CD4-positive, alpha-beta T cell treated with Interleukin-10 for 1 hour (primary cell): ENCODE measurements at regions not wholly inside any gene's neighbourhood (a gene's known extent, or its start where the extent isn't known, plus 50 kb on each side); places are given as distances from the start of the nearest gene placed in this dataset.

ENCODE experiments used
- DNase-seq: peaks from one replicate; pipeline ENCODE4 v3.0.0-alpha.2; 2020

DNA sequence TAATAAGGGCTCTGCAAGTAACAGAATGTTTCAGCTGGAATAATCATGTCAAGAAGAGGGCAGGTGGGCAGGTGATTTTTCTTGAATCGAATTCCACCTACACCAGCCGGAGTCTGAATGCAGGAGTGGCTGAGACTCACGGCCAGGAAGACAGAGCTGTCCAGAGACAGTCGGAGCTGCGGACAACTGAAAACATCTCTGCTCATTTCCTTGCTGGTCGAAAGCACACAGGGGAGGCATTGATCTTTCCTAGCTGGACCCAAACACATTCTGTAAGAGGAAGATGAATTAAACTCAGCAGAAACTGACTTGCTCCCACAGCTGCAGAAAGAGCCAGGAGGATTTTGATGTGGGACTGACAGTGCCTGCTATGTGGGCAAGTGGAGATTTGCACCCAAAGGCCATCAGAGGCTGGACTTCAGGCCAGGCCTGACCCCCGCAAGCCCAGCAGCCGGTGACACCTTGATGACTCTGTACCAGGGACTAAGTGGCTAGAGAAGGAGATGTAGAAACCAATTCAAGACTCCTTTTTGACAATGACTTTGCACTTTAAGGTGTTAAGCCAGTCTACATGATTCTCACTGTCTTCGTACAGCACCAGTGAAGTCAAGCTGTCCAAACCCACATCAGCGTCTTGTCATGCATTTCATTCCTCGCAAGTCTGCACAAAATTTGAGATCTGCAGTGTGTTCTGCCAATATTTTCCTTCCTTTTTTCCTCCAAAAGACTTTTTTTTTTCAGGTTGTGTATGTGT, 169.4 kb downstream of the TEX36 start:
- DNase-seq: no peak

DNA sequence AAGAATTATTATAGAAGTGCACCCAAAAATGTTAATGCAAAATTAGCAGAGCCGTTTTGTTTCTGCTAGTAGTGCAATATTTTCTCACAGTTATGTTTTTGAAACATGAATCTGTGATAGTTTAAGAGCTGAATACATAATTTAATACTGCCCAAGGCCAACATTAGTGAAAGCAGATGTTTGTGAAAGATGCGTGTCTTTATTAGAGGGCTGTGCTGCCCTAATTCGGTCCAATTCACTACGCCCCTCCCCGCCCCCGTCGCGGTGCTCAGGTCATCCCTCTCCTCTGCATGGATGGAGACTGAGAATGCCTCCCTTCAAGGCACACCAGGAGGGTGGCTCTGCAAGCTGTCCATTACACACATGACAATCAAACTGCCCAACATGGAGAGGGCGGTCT, 172.0 kb downstream of the TEX36 start:
- no peak for DNase-seq

- no peak for DNase-seq
These were observed 177.3 kb downstream of the TEX36 start for GRCh38 chr10:125505648-125506047.

- no peak for DNase-seq
These were observed 180.7 kb downstream of the TEX36 start for GRCh38 chr10:125502276-125502675.

DNA sequence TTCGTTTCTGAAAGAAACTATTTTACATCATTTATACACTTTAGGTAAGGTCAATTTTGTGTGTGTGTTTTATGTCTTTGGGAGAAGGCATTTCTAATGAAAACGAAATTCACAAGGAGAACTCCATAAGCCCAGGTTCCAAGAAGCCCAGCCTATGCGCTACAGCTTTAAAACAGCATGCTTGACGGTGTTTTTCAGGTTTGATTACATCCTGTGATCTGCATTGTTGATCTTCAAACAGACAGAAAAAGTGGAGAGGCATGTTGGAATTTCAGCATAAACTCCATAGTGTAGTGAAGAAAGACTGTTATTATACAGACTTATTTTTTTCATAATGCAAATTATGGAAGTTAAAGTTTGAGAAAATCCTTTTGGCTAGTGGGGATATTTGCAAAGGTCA, 187.6 kb downstream of the TEX36 start:
- no peak for DNase-seq

DNA sequence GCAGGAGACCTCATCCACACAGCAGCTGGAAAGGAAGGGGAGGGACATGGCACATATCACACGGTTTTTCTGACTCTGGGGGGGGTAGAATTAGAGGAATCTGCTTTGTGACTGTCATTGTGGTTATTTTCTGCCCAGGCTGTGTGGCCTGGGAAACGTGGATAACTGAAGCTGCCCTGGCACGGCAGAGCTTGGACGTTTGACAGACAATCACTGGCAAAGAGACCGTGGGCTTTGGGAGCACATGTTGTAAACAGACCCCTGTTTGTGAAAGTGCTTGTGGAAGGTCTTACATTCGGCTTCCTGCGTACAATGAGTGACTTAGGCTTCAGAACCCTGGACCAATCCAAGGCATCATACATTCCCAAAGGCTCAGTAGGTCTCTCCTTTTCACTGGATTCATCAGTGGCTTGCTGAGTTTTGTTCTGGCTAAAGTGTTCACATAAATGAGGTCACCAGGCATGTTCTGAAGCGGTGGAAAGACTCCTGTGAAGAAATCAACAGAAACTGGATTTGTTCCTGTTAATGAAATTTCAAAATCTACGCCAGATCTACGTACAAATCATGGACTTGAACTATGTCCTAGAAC, 188.2 kb downstream of the TEX36 start:
- no peak for DNase-seq

- no peak for DNase-seq
These were observed 191.6 kb downstream of the TEX36 start for GRCh38 chr10:125491381-125491780.

DNA sequence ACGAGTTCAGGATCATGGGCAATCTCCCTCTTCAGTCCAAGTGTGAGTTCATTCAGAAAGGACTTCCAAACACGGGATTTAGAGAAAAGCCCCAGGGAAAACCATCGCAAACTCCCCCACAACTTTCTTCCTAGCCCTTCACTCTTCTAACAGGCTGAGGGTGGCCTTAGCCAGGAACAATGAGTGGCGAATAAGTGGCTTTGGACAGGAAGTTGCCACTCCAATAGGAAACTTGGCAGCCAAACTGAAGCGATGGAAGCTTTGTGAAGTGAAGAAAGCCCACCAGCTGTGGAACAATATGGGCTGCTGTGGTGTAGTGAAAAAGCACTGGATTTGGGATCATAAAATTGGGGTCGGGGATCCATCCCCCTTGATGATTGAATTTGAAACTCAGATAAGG, 193.2 kb downstream of the TEX36 start:
- no peak for DNase-seq

- DNase-seq: no peak
These were observed 197.3 kb downstream of the TEX36 start for GRCh38 chr10:125485665-125486064.

DNA sequence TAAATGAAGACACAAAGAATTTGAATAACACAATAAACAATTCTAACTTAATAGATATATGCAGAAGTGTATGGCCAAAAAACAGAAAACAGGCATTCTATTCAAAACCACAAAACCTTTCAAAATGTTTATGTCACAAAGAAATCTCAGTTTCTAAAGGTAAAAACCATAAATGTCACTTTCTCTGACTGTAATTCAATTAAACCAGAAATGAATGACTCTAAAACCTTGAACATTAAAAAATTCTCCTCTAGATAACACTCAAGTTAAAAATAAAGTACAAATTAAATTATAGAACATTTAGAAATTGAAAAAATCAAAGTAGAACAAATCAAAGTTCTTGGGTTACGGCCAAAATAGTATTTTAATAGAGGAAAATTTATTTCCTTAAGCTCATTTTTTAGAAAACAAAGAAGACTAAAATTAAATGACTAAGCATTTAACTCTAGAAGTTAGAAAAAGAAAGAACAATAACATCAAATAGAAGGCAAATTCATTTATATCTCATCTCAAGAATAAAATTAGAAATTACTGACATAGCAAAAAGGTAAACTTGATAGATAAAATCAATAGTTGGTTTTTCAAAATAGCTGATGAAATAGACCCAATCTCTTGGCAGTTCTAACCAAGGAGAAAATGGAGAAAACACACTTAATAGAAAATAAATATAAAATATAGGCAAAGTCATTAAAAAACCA, 198.8 kb downstream of the TEX36 start:
- no peak for DNase-seq

- DNase-seq: no peak
These were observed 200.3 kb downstream of the TEX36 start for GRCh38 chr10:125482637-125483036.

GRCh38 chr10:125482108-125482507, 200.9 kb downstream of the TEX36 start:
- DNase-seq: no peak

GRCh38 chr10:125479059-125479458, 203.9 kb downstream of the TEX36 start:
- no peak for DNase-seq

DNA sequence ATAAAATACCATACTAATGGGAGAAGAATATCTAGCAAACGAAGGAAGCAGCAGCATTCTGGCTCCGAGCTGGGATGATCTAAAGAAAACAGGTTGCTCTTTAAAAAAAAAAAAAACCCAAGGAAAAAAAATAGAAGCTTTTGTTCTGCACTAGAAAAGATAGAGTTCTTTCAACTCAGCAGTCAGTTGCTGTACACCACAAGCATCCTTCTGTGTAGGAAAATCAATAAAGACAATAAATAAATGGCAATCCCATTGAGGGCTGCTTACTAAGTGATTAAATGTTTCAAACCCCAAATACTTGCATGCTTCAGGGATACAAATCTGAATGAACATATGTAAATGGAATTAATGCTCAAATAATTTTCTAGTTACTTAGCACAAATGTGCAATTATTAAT, 207.1 kb downstream of the TEX36 start:
- no peak for DNase-seq

- DNase-seq: no peak
These were observed 209.7 kb downstream of the TEX36 start for GRCh38 chr10:125473143-125473793.

DNA sequence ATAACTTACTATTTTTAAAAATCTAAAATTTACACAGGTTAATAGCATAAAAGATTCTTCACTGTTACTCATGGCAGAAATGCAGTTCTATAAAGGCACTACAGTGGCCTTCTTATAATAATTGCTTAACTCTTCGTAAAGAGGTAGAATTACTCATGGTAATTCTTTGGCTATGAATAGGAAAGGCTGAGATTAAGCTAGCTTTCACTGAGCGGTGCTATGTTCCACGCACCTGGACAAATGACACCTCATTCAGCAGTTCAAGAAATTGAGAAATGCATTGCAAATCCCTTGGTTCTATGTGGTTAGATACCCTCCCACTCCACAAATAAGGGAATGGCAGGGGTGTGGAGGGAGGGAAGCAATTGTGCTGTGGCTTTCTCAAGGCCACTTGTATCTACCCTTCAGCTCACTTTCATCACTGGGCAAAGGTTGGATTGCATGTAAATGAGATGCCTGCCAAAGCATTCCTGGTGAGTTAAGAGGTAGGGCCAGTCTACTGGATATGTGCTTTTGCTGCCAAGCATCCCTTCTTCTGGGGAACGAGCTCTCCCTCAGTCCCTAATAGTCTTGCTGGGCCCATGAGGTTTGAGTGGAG, 210.9 kb downstream of the TEX36 start:
- no peak for DNase-seq

DNA sequence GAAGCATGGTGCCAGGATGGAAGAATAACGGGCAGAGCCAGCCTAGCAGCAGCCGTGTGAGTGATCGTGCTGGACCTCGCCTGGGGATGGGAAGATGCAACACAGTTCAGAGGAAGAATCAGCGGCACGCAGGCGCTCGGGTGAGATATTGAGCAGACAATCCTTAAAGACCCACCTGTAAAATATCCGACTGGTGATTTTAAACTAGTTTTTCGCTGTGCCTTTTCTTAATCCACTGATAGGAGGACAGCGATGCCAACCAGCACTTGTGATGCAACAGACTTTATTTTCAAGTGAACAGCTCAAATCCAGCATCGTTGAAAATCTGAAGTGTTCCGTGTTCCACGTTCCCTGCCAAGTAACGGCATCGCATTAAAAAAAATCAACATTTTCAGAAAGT, 214.7 kb downstream of the TEX36 start:
- no peak for DNase-seq

- no peak for DNase-seq
These were observed 216.3 kb downstream of the TEX36 start for GRCh38 chr10:125466685-125467084.

- DNase-seq: no peak
These were observed 220.1 kb downstream of the TEX36 start for GRCh38 chr10:125462845-125463244.

DNA sequence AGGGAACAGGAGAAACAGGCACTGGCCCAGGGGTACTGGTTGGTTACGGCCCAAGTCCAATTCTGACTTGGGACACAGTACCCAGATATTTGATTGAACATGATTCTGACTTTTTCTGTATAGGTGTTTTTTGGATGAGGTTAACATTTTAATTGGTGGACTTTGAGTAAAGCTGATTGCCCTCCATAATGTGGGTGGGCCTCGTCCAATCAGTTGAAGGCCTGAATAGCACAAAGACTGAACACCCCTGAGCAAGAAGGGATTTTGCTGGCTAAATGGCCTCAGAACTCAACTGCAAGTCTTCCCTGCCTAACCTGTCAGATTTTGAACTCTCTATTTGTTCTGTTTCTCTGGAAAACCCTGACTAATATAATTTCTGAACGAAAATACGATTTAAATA, 222.6 kb downstream of the TEX36 start:
- no peak for DNase-seq

DNA sequence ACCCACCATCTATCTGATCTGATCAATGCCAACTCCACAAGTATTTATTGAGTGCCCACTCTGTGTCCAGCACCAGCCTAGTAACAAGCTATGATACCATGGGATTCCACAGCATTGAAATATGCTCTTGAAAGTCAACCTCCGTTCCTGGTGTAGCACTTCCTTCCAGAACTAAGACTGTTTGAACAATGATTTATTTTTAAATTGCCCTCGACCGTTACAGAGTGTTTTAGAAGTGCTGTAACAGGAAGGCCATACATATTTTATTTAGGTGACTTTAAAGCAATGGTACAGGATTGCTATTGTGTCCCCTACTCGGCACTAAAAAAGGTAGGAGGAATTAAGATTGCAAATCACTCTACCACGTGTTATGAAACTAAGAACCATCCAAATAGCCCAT, 225.6 kb downstream of the TEX36 start:
- DNase-seq: no peak

DNA sequence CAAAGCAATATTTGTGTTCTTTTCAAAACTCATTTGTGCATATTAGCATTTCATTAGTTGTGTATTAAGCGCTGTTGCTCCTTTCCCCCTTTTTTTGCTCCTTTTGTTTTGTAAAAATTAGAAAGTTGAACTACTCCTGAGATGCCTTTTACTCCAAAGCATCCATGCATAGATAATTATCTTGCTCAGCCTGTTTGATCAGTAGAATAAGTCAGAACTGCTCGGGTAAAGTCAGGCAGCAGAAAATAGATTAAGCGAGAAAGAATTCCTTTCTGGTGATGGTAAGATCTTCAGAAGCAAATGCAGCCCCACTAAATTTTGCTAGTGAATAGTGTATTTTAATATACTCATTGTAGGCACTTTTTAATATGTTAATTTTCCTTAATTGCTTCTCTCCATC, 227.1 kb downstream of the TEX36 start:
- DNase-seq: no peak

- no peak for DNase-seq
These were observed 227.5 kb downstream of the TEX36 start for GRCh38 chr10:125455431-125455830.
